HepG2 (cell line): ENCODE measurements at regions not wholly inside any gene's neighbourhood (a gene's known extent, or its start where the extent isn't known, plus 50 kb on each side); places are given as distances from the start of the nearest gene placed in this dataset.
A peak's percentile ranks its signal among the peaks of the same experiment; 100 is the strongest.

Experiments used
- ATAC-seq: fragments of 200-7000 bp; cut with Tn5 transposase; 3 replicates; pipeline ENCODE4 v1.9.1; 2020; ENCODE audit warnings: mild to moderate bottlenecking, moderate library complexity
- BruUV-seq: library from RNA; stranded (reverse); fragments of 400-500 nt; replicated peaks from 2 replicates; lab custom pipeline; 2021; lab: Mats Ljungman, UMichigan
- CTCF ChIA-PET: fragments of 300-600 bp; formaldehyde crosslinking; extraction: SDS; loops from one replicate; lab custom pipeline; 2021; ENCODE audit warnings: low total read pairs, inconsistent platforms, low intra/inter-chr PET ratio; lab: Yijun Ruan, JAX
- POLR2A ChIA-PET: fragments of 350-600 bp; sonication (Branson Sonifier 250); formaldehyde crosslinking; loops from one replicate; lab custom pipeline; 2020; ENCODE audit warnings: antibody characterized with exemption, inconsistent platforms; lab: Yijun Ruan, JAX
- DNase-seq: peaks from one replicate; pipeline ENCODE4 v3.0.0-alpha.2; 2015; ENCODE audit warnings: low spot score
- FAIRE-seq: peaks from 3 replicates; lab custom pipeline; 2011; peaks lifted over from hg19 to GRCh38; lab: Jason Lieb, UNC
- H2AFZ ChIP-seq: one replicate; pipeline ENCODE4 v1.6.1; 2011; ENCODE audit warnings: low read length, inconsistent platforms
- H3K27ac ChIP-seq: fragments of 300-600 bp; 3 replicates; pipeline ENCODE4 v1.8.0; 2011; ENCODE audit warnings: mixed run types, mild to moderate bottlenecking, mixed read lengths, low read length, inconsistent platforms; ENCODE audit not compliant: insufficient read depth; ENCODE audit errors: extremely low read length
- H3K27me3 ChIP-seq, 2 experiments: fragments of 200-600 bp in 1 of 2; 2 replicates in 1 of 2; 3 replicates in 1 of 2; pipeline versions ENCODE4 v1.6.0 to v1.8.0; 2011; ENCODE audit warnings: low read length in 2 of 2, mild to moderate bottlenecking in 2 of 2, moderate library complexity in 2 of 2, inconsistent platforms in 1 of 2; ENCODE audit not compliant: insufficient read depth in 2 of 2, control insufficient read depth in 1 of 2
- H3K36me3 ChIP-seq, 2 experiments: fragments of 200-600 bp in 1 of 2; replicated peaks in 1 of 2; 2 replicates in 1 of 2; 3 replicates in 1 of 2; pipeline versions ENCODE4 v1.5.1 to v1.8.0; 2011; ENCODE audit warnings: low read length in 2 of 2, inconsistent platforms in 1 of 2; ENCODE audit not compliant: insufficient read depth in 2 of 2, control insufficient read depth in 1 of 2
- H3K4me1 ChIP-seq: 2 replicates; pipeline ENCODE4 v1.5.1; 2012; ENCODE audit warnings: low read length, inconsistent platforms; ENCODE audit not compliant: insufficient read depth
- H3K4me2 ChIP-seq: 2 replicates; pipeline ENCODE4 v1.6.0; 2011; ENCODE audit warnings: low read depth, low read length, inconsistent platforms
- H3K4me3 ChIP-seq, 3 experiments: fragments of 200-600 bp in 1 of 3; sonication (generic), shearing (Covaris generic) in 1 of 3; replicated peaks in 1 of 3; 2 replicates each; pipeline ENCODE4 v1.5.1; 2011 to 2016; ENCODE audit warnings: low read length in 3 of 3, inconsistent platforms in 2 of 3, low read depth in 2 of 3, mild to moderate bottlenecking in 2 of 3, control low read depth in 1 of 3, mixed read lengths in 1 of 3; ENCODE audit not compliant: insufficient read depth in 1 of 3
- H3K79me2 ChIP-seq: one replicate; pipeline ENCODE4 v1.6.1; 2011; ENCODE audit warnings: low read length, inconsistent platforms; ENCODE audit not compliant: insufficient read depth
- H3K9ac ChIP-seq: 2 replicates; pipeline ENCODE4 v1.6.0; 2011; ENCODE audit warnings: mild to moderate bottlenecking, low read depth, low read length, inconsistent platforms; ENCODE audit not compliant: insufficient read depth
- H3K9me3 ChIP-seq: 2 replicates; pipeline ENCODE4 v1.5.1; 2012; ENCODE audit warnings: mild to moderate bottlenecking, low read length
- H4K20me1 ChIP-seq: 2 replicates; pipeline ENCODE4 v1.6.0; 2011; ENCODE audit warnings: inconsistent platforms, mild to moderate bottlenecking, low read length, moderate library complexity; ENCODE audit not compliant: insufficient read depth
- AGO1 ChIP-seq: fragments of 200-400 bp; formaldehyde crosslinking; IDR thresholded peaks from 2 replicates; pipeline ENCODE4 v1.6.1; 2017; ENCODE audit warnings: mild to moderate bottlenecking, low read depth, low read length, moderate library complexity; ENCODE audit not compliant: poor library complexity, severe bottlenecking
- HNF4A ChIP-seq: sonication (generic); formaldehyde crosslinking; IDR thresholded peaks from 2 replicates; pipeline ENCODE4 v1.4.0; 2020; ENCODE audit warnings: missing genetic modification reagents
- KMT2B ChIP-seq: IDR thresholded peaks from 2 replicates; pipeline ENCODE4 v1.6.1; 2016; ENCODE audit warnings: missing genetic modification reagents, missing compliant biosample characterization
- MAFF ChIP-seq: IDR thresholded peaks from 2 replicates; pipeline ENCODE4 v1.6.1; 2011; ENCODE audit warnings: low read depth, low read length, improper control_type of control experiment
- MAFK ChIP-seq, 2 experiments: IDR thresholded peaks in 1 of 2; conservative IDR thresholded peaks in 1 of 2; 2 replicates each; pipeline ENCODE4 v1.6.1; 2011; ENCODE audit warnings: improper control_type of control experiment in 2 of 2, low read length in 2 of 2
- NFE2 ChIP-seq: sonication (generic); formaldehyde crosslinking; IDR thresholded peaks from 2 replicates; pipeline ENCODE4 v1.4.0; 2020; ENCODE audit warnings: missing genetic modification reagents
- NFE2L2 ChIP-seq: fragments of 150-350 bp; IDR thresholded peaks from 2 replicates; pipeline ENCODE4 v1.6.1; 2014; ENCODE audit warnings: low read length
- RFX5 ChIP-seq: IDR thresholded peaks from 2 replicates; pipeline ENCODE4 v1.6.1; 2011; ENCODE audit warnings: low read depth, low read length, improper control_type of control experiment
- TBX2 ChIP-seq: sonication (generic); formaldehyde crosslinking; IDR thresholded peaks from 2 replicates; pipeline ENCODE4 v1.5.0; 2020; ENCODE audit warnings: missing genetic modification reagents, mild to moderate bottlenecking, borderline replicate concordance
- TP53 ChIP-seq: sonication (generic); formaldehyde crosslinking; conservative IDR thresholded peaks from 2 replicates; pipeline ENCODE4 v1.4.0; 2020; ENCODE audit warnings: missing genetic modification reagents
- ZBTB7A ChIP-seq: sonication (generic); formaldehyde crosslinking; IDR thresholded peaks from 2 replicates; pipeline ENCODE4 v1.8.0; 2022; ENCODE audit warnings: mild to moderate bottlenecking, missing genetic modification reagents
- ZNF224 ChIP-seq: sonication (generic); formaldehyde crosslinking; IDR thresholded peaks from 2 replicates; pipeline ENCODE4 v1.5.0; 2020; ENCODE audit warnings: mild to moderate bottlenecking, missing genetic modification reagents
- ZNF343 ChIP-seq: sonication (generic); formaldehyde crosslinking; IDR thresholded peaks from 2 replicates; pipeline ENCODE4 v1.4.0; 2020; ENCODE audit warnings: mild to moderate bottlenecking, missing genetic modification reagents
- ZNF430 ChIP-seq: sonication (generic); formaldehyde crosslinking; IDR thresholded peaks from 2 replicates; pipeline ENCODE4 v1.9.0; 2021; ENCODE audit warnings: mild to moderate bottlenecking, missing genetic modification reagents
- ZNF432 ChIP-seq: sonication (generic); formaldehyde crosslinking; IDR thresholded peaks from 2 replicates; pipeline ENCODE4 v1.5.0; 2020; ENCODE audit warnings: missing genetic modification reagents, mild to moderate bottlenecking, borderline replicate concordance
- ZNF556 ChIP-seq: sonication (generic); formaldehyde crosslinking; IDR thresholded peaks from 2 replicates; pipeline ENCODE4 v1.4.0; 2020; ENCODE audit warnings: mild to moderate bottlenecking, missing genetic modification reagents, borderline replicate concordance
- ZNF563 ChIP-seq: sonication (generic); formaldehyde crosslinking; IDR thresholded peaks from 2 replicates; pipeline ENCODE4 v1.8.0; 2022; ENCODE audit warnings: mild to moderate bottlenecking, moderate library complexity, missing genetic modification reagents
- WGBS: methylation state at CpG from one replicate; pipeline ENCODE4 v1.1.6; 2017; ENCODE audit warnings: low lambda C conversion rate; 5-methylcytosine and 5-hydroxymethylcytosine counted together
- in situ Hi-C: cut with HindIII; loops from 2 replicates; pipeline ENCODE4 v1.10.0; 2017; ENCODE audit warnings: low pct_unique_long_range_greater_than_20kb; ENCODE audit not compliant: extremely low pct_ligation_motif_present
- intact Hi-C: fragments of 100-400 bp; cut with micrococcal nuclease; formaldehyde crosslinking; loops from one replicate; pipeline ENCODE4 v1.10.0; 2022; ENCODE audit not compliant: unreplicated experiment
- TF ChIP-seq, protein P1 (sequence below): sonication (generic); formaldehyde crosslinking; IDR thresholded peaks from 2 replicates; pipeline ENCODE4 v1.4.0; 2020; ENCODE audit warnings: missing genetic modification reagents, borderline replicate concordance
- TF ChIP-seq, protein P2 (sequence below): sonication (generic); formaldehyde crosslinking; IDR thresholded peaks from 2 replicates; pipeline ENCODE4 v1.4.0; 2020; ENCODE audit warnings: mild to moderate bottlenecking, missing genetic modification reagents, borderline replicate concordance

DNA sequence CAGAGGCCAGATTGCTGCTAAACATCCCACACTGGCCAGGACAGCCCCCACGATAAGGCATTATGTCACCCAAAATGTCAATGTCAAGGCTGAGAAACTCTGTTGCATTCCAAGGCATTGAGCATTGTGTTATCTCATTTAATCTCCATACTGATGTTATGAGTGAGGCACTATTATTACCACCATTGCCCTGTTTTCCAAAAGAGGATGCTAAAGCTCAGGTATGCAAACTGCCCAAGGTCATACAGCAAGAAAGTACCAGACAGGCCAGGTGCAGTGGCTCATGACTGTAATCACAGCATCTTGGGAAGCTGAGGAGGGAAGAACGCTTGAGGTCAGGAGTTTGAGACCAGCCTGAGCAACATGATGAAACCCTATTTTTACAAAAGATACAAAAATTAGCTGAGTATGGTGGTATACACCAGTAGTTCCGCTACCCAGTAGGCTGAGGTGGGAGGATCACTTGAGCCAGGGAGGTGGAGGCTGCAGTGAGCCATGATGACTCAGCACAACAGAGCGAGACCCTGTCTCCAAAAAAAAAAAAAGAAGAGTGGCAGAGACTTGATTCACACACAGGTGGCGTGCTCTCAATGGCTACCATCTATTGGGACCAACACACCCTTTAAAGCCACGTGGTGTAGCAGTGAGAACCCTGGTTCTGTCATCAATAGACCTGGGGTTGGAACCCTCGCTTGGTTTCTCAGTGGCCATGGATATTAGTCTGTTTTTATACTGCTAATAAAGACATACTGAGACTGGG is 58.8 kb upstream of the GRIN2A start:
- no TSS peak for BruUV-seq
- Histone ChIP-seq H3K79me2 (no peaks in the 10 kb centered on the region), H3K4me1 (no peaks in the 10 kb centered on the region), H3K4me2 (no peak overlapping the region), H3K27me3 (peaks cover 6 to 49% of the 10 kb centered on the region in 2 experiments; a peak in 3 of 5 replicates), H3K9ac (no peak overlapping the region), H3K9me3 (no peaks in the 10 kb centered on the region), H2AFZ (no peak overlapping the region), H3K27ac (no peak overlapping the region), H4K20me1 (no peaks in the 10 kb centered on the region), H3K4me3 (no peak overlapping the region), H3K36me3 (no peaks in the 10 kb centered on the region)
- DNase-seq: no peak
- 43% methylated on average over 7 of the region's 7 CpGs for WGBS
- TF ChIP-seq, protein P1, sequence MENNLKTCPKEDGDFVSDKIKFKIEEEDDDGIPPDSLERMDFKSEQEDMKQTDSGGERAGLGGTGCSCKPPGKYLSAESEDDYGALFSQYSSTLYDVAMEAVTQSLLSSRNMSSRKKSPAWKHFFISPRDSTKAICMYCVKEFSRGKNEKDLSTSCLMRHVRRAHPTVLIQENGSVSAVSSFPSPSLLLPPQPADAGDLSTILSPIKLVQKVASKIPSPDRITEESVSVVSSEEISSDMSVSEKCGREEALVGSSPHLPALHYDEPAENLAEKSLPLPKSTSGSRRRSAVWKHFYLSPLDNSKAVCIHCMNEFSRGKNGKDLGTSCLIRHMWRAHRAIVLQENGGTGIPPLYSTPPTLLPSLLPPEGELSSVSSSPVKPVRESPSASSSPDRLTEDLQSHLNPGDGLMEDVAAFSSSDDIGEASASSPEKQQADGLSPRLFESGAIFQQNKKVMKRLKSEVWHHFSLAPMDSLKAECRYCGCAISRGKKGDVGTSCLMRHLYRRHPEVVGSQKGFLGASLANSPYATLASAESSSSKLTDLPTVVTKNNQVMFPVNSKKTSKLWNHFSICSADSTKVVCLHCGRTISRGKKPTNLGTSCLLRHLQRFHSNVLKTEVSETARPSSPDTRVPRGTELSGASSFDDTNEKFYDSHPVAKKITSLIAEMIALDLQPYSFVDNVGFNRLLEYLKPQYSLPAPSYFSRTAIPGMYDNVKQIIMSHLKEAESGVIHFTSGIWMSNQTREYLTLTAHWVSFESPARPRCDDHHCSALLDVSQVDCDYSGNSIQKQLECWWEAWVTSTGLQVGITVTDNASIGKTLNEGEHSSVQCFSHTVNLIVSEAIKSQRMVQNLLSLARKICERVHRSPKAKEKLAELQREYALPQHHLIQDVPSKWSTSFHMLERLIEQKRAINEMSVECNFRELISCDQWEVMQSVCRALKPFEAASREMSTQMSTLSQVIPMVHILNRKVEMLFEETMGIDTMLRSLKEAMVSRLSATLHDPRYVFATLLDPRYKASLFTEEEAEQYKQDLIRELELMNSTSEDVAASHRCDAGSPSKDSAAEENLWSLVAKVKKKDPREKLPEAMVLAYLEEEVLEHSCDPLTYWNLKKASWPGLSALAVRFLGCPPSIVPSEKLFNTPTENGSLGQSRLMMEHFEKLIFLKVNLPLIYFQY (CRISPR knock-in tag): no peak
- no peak for TF ChIP-seq ZNF224 (CRISPR knock-in tag)
- no peak for TF ChIP-seq ZNF432 (CRISPR knock-in tag)
- no peak for TF ChIP-seq ZBTB7A
- no peak for TF ChIP-seq ZNF343
- TF ChIP-seq TP53 (CRISPR knock-in tag): no peak
- TF ChIP-seq AGO1: no peak
- no peak for TF ChIP-seq RFX5
- no peak for TF ChIP-seq ZNF563 (CRISPR knock-in tag)
- TF ChIP-seq MAFF: peak; percentile 84
- TF ChIP-seq MAFK (conservative IDR thresholded peaks at IDR 0.05 in 1 of 2, IDR thresholded peaks at IDR 0.05 in 1 of 2; ENCODE audit: low read length in 2 of 2): peak; percentile 89 to 90
- peak; percentile 31; the same call in 1 of the 2 replicates for TF ChIP-seq NFE2 (CRISPR knock-in tag)
- no peak for TF ChIP-seq ZNF430 (CRISPR knock-in tag)
- TF ChIP-seq ZNF556 (CRISPR knock-in tag): no peak
- TF ChIP-seq KMT2B (CRISPR knock-in tag): no peak
- TF ChIP-seq TBX2 (CRISPR knock-in tag): no peak
- no peak for TF ChIP-seq HNF4A (CRISPR knock-in tag)
- TF ChIP-seq, protein P2, sequence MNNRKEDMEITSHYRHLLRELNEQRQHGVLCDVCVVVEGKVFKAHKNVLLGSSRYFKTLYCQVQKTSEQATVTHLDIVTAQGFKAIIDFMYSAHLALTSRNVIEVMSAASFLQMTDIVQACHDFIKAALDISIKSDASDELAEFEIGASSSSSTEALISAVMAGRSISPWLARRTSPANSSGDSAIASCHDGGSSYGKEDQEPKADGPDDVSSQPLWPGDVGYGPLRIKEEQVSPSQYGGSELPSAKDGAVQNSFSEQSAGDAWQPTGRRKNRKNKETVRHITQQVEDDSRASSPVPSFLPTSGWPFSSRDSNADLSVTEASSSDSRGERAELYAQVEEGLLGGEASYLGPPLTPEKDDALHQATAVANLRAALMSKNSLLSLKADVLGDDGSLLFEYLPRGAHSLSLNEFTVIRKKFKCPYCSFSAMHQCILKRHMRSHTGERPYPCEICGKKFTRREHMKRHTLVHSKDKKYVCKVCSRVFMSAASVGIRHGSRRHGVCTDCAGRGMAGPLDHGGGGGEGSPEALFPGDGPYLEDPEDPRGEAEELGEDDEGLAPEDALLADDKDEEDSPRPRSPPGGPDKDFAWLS: no peak
- peak; percentile 75 for TF ChIP-seq NFE2L2
- in situ Hi-C loops: no loop called here
- no peak for FAIRE-seq
- ChIA-PET POLR2A (no interaction called here), CTCF (no interaction called here)
- intact Hi-C loops: no loop called here
- no peak for ATAC-seq
